GM12864 (cell line): ENCODE measurements at regions not wholly inside any gene's neighbourhood (a gene's known extent, or its start where the extent isn't known, plus 50 kb on each side); places are given as distances from the start of the nearest gene placed in this dataset.

ENCODE experiments used
- DNase-seq: peaks from one replicate; pipeline ENCODE4 v3.0.0-alpha.2; 2011; ENCODE audit warnings: low read depth
- H3K4me3 ChIP-seq: 2 replicates; pipeline ENCODE4 v1.5.1; 2011; ENCODE audit warnings: mild to moderate bottlenecking, low read depth, low read length, control low read depth
- TF ChIP-seq, protein P1 (sequence below): IDR thresholded peaks from 2 replicates; pipeline ENCODE4 v1.5.1; 2011; ENCODE audit warnings: low read depth, mild to moderate bottlenecking, moderate library complexity, low read length, control low read depth, inconsistent platforms; ENCODE audit errors: missing control alignments

DNA sequence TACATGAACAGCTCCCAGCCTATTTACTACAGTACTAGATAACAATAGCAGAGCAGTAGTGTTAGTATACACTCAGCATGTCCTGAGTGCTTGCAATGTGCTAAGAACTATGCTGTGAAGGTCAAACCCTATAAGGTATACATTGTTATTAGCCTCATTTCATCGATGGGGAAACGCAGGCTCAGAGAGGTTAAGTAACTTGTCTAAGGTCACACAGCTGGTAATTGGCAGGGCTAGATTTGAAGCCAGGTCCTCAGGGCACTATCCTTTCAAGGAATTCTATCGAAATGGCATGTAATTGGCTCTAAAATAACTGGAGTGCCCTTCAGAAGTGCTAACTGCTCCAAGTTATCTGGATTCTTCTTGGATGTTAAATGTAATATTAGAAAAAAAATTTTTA lies 295.6 kb downstream of the ZNF536 start:
- DNase-seq, result no peak
- H3K4me3 ChIP-seq, result no peak overlapping the region
- TF ChIP-seq, protein P1, sequence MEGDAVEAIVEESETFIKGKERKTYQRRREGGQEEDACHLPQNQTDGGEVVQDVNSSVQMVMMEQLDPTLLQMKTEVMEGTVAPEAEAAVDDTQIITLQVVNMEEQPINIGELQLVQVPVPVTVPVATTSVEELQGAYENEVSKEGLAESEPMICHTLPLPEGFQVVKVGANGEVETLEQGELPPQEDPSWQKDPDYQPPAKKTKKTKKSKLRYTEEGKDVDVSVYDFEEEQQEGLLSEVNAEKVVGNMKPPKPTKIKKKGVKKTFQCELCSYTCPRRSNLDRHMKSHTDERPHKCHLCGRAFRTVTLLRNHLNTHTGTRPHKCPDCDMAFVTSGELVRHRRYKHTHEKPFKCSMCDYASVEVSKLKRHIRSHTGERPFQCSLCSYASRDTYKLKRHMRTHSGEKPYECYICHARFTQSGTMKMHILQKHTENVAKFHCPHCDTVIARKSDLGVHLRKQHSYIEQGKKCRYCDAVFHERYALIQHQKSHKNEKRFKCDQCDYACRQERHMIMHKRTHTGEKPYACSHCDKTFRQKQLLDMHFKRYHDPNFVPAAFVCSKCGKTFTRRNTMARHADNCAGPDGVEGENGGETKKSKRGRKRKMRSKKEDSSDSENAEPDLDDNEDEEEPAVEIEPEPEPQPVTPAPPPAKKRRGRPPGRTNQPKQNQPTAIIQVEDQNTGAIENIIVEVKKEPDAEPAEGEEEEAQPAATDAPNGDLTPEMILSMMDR, result no peak

DNA sequence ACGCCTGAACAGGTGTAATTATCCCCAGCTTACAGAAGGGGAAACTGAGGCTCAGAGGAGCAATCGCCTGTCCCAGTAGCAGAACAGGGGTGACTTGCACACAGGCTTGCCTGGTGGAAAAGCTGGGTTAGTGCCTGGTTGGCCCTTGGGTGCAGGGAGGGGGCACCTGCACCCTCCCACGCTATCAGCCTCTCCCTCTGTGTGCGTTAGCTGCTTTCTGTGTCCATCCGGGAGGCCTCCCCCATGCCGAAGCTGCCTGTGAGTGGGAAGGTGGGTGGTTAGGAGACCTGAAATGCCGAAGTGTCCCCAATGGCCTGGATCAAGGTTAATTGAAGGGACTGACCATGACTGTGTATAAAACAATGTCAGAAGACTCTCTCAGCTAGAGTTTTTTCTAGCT lies 295.0 kb downstream of the ZNF536 start:
- TF ChIP-seq, protein P1, result no peak
- H3K4me3 ChIP-seq, result no peak overlapping the region
- no peak for DNase-seq

DNA sequence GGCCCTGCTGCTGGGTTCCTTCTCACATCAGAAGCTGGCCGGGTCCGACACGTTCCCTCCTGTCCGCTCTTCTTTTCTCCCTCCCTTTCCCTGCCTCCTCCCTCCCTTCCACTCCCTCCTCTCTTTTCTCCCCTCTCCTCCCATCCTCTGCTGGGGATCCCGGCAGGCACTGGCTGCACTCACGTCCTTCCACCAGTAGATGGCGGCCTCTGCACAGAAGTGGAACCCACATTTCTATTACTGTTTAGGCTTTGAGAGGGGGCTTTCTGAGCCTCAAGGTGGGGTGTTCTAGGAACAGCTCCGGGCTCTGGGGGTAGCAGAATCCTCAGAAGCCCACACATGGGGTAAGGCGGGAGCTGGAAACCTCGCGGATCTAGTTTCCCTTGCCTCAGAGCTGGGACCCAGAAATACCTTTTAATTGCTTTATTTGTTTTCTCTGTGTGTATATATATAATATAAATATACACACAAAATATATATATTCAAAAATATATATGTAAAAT lies 294.2 kb downstream of the ZNF536 start:
- DNase-seq, result no peak
- no peak overlapping the region for H3K4me3 ChIP-seq
- TF ChIP-seq, protein P1, result peak; percentile 94

DNA sequence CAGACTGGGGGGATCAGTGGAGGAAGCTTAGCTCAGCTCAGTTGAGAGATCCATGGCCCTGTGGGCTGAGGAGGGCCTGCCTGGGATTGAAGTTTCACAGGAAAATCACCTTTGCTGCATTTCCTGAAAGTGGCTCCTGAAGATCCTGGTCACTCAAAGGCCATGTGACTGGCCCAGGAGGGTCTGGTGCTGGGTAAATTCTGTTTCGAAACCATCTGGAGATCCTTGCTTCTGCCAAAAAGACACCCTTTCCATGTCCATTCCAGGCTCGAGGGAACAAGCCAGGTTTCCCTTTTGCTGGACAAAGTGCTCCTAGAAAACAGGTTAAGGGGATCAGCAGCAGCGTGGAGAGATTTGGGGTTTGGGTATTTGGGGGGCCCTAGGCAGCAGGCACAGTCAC lies 293.3 kb downstream of the ZNF536 start:
- H3K4me3 ChIP-seq, result no peak overlapping the region
- TF ChIP-seq, protein P1, result no peak
- no peak for DNase-seq

DNA sequence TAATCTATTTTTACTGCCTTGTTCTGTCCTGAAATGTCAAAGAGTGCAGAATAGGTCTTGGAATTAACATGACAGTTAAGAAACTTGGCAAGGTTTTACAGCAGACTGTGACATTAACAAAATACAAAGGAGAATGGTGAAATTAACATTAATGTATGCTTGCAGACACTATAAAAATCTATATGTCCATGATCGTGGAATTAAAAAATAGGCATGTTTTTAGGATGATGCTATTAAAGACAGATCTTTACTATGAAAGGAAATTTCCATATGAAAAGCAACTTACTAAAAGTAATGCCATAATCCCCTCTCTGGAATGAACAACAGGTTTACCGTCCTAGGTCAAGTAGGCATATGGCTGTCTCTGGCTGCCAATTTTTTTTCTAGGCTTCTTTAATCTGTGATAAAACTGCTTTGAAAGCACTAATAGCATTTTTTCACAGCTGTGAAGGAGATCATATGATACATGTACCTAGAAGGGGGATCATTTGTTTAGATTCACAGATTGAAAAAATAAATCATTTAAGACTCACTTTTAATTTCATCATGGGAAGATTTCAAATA lies 291.5 kb downstream of the ZNF536 start:
- TF ChIP-seq, protein P1, result no peak
- no peak for DNase-seq
- no peak overlapping the region for H3K4me3 ChIP-seq

DNA sequence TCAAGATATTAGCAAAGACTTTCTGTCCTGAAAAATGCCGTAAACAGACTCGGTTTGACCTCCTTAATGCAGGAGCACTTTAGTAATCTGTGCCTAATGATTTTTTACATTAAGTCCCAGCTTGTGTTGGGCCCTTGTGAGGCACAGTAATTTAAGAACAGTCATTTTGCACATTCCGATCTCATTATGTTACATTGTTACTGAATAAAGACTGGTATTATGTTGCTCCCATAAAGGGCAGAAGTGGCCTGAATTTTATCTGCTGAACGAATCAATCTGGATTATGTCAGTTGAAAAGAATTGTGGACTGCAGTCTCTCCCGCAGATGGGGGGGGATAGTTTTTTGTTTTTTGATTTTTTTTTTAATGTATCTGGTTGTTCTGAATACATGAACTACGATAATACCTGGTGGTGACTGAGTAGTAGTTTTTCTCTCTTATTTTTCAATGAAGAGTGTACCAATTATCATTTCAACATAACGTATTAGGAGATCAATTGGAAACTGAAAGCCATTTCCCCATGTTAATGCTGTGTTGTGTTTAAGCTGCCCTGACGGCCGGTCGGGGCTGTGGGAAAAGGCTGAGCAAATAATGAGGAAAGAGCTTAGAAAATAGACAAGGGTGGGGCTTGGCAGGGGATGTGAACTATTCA lies 290.2 kb downstream of the ZNF536 start:
- TF ChIP-seq, protein P1, result no peak
- no peak overlapping the region for H3K4me3 ChIP-seq
- no peak for DNase-seq

DNA sequence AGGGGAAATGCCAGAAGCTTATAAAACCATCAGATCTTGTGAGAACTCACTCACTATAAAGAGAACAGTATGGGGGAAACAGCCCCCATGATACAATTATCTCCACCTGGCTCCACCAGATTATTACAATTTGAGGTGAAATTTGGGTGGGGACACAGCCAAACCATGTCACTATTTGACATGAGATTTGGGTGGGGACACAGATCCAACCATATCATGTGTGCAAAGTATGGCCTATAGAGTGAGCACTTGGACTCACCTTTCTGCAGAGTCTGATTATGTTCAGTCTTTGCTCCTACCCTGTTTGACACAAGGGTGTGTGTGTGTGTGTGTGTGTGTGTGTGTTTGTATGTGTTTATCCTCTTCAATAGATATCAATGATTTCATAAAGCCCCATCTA lies 287.5 kb downstream of the ZNF536 start:
- no peak for DNase-seq
- H3K4me3 ChIP-seq, result no peak overlapping the region
- TF ChIP-seq, protein P1, result no peak
